Adrenal gland (tissue), 5 donors: ENCODE measurements at regions not wholly inside any gene's neighbourhood (a gene's known extent, or its start where the extent isn't known, plus 50 kb on each side); places are given as distances from the start of the nearest gene placed in this dataset.

ENCODE experiments used
- POLR2A ChIP-seq, 2 donors: fragments of 450-650 bp; IDR thresholded peaks; one replicate each; pipeline ENCODE4 v1.6.1; 2017; ENCODE audit warnings: antibody characterized with exemption in 2 of 2, mild to moderate bottlenecking in 2 of 2, moderate library complexity in 1 of 2
- TF ChIP-seq, protein P1 (sequence below), 6 experiments: fragments of 450-650 bp in 4 of 6; fragments of 200-600 bp in 2 of 6; sonication (generic) in 1 of 6; IDR thresholded peaks; 1 replicate in 5 of 6; 2 replicates in 1 of 6; pipeline versions ENCODE4 v1.5.1 to v1.8.0; 2016 to 2021; ENCODE audit warnings: antibody characterized with exemption in 6 of 6, mild to moderate bottlenecking in 2 of 6, moderate library complexity in 1 of 6
- donor health status: DM: no; HTN: no; CAD: no.

DNA sequence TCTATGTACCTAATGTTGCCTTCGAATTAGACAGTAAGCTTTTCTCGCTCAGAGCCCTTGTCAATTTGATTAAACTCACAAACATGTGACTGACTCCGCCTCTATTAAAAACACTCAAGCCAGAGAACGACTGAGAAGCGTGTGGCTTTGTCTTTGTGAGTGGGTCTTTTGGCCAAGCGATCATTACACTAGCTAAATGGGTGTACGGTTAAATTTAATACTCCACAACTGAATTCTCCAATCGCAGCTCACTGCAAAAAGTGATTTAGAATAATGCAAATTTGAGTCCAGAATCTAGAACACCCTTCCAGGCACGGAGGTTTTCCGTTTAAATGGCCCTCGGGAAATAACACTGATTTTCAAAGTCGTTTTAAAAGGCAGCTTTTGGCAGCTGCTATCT, 253.7 kb downstream of the EFCAB11 start:
- no peak for TF ChIP-seq POLR2A (IDR thresholded peaks at IDR 0.05)
- TF ChIP-seq, protein P1, sequence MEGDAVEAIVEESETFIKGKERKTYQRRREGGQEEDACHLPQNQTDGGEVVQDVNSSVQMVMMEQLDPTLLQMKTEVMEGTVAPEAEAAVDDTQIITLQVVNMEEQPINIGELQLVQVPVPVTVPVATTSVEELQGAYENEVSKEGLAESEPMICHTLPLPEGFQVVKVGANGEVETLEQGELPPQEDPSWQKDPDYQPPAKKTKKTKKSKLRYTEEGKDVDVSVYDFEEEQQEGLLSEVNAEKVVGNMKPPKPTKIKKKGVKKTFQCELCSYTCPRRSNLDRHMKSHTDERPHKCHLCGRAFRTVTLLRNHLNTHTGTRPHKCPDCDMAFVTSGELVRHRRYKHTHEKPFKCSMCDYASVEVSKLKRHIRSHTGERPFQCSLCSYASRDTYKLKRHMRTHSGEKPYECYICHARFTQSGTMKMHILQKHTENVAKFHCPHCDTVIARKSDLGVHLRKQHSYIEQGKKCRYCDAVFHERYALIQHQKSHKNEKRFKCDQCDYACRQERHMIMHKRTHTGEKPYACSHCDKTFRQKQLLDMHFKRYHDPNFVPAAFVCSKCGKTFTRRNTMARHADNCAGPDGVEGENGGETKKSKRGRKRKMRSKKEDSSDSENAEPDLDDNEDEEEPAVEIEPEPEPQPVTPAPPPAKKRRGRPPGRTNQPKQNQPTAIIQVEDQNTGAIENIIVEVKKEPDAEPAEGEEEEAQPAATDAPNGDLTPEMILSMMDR (IDR thresholded peaks at IDR 0.05), result no peak
